H9 (cell line): ENCODE measurements at regions not wholly inside any gene's neighbourhood (a gene's known extent, or its start where the extent isn't known, plus 50 kb on each side); places are given as distances from the start of the nearest gene placed in this dataset.
A peak's percentile ranks its signal among the peaks of the same experiment; 100 is the strongest.

Experiments used
- DNase-seq: peaks from one replicate; pipeline ENCODE4 v3.0.0-alpha.2; 2017
- H2AFZ ChIP-seq: one replicate; pipeline ENCODE4 v1.6.1; 2013; ENCODE audit warnings: mild to moderate bottlenecking, low read length, control low read depth, moderate library complexity
- H2AK5ac ChIP-seq: 2 replicates; pipeline ENCODE4 v1.6.1; 2013; ENCODE audit warnings: low read length, control low read depth, mixed read lengths; ENCODE audit not compliant: insufficient read length
- H2BK120ac ChIP-seq: one replicate; pipeline ENCODE4 v1.6.1; 2013; ENCODE audit warnings: low read depth, mild to moderate bottlenecking, low read length, control low read depth, inconsistent platforms; ENCODE audit not compliant: poor library complexity, severe bottlenecking
- H2BK12ac ChIP-seq: 2 replicates; pipeline ENCODE4 v1.6.1; 2013; ENCODE audit warnings: low read length, control low read depth, mixed read lengths, low read depth; ENCODE audit not compliant: insufficient read length
- H2BK15ac ChIP-seq: 2 replicates; pipeline ENCODE4 v1.6.1; 2013; ENCODE audit warnings: low read depth, low read length, control low read depth
- H2BK20ac ChIP-seq: one replicate; pipeline ENCODE4 v1.6.1; 2013; ENCODE audit warnings: low read depth, mild to moderate bottlenecking, low read length, control low read depth, inconsistent platforms; ENCODE audit not compliant: poor library complexity, severe bottlenecking
- H2BK5ac ChIP-seq: 2 replicates; pipeline ENCODE4 v1.6.1; 2013; ENCODE audit warnings: low read length, control low read depth, mixed read lengths; ENCODE audit not compliant: insufficient read length
- H3K14ac ChIP-seq: 2 replicates; pipeline ENCODE4 v1.6.1; 2013; ENCODE audit warnings: low read length, control low read depth; ENCODE audit not compliant: insufficient read depth
- H3K18ac ChIP-seq: 2 replicates; pipeline ENCODE4 v1.6.1; 2013; ENCODE audit warnings: low read depth, mild to moderate bottlenecking, mixed read lengths, low read length, control low read depth; ENCODE audit not compliant: insufficient read length
- H3K23ac ChIP-seq: 2 replicates; pipeline ENCODE4 v1.6.1; 2013; ENCODE audit warnings: low read length, control low read depth, mixed read lengths, low read depth; ENCODE audit not compliant: insufficient read length
- H3K23me2 ChIP-seq: 2 replicates; pipeline ENCODE4 v1.6.1; 2013; ENCODE audit warnings: low read depth, mild to moderate bottlenecking, mixed read lengths, low read length, control low read depth; ENCODE audit not compliant: insufficient read length, poor library complexity, severe bottlenecking
- H3K27ac ChIP-seq: 2 replicates; pipeline ENCODE4 v1.5.1; 2013; ENCODE audit warnings: low read length, control low read depth, mixed read lengths, low read depth; ENCODE audit not compliant: insufficient read length
- H3K27me3 ChIP-seq: 2 replicates; pipeline ENCODE4 v1.6.1; 2013; ENCODE audit warnings: low read length, control low read depth, inconsistent platforms; ENCODE audit not compliant: insufficient read depth
- H3K4ac ChIP-seq: 2 replicates; pipeline ENCODE4 v1.6.1; 2013; ENCODE audit warnings: low read depth, mild to moderate bottlenecking, control low read depth, inconsistent platforms, low read length, moderate library complexity
- H3K4me1 ChIP-seq: 2 replicates; pipeline ENCODE4 v1.6.1; 2013; ENCODE audit warnings: low read length, control low read depth, inconsistent platforms; ENCODE audit not compliant: insufficient read depth
- H3K4me2 ChIP-seq: 2 replicates; pipeline ENCODE4 v1.6.1; 2013; ENCODE audit warnings: low read length, control low read depth, mixed read lengths; ENCODE audit not compliant: insufficient read length, insufficient read depth
- H3K56ac ChIP-seq: 2 replicates; pipeline ENCODE4 v1.6.1; 2013; ENCODE audit warnings: low read depth, mild to moderate bottlenecking, mixed read lengths, low read length, control low read depth; ENCODE audit not compliant: insufficient read length
- H3K79me1 ChIP-seq: 2 replicates; pipeline ENCODE4 v1.6.1; 2013; ENCODE audit warnings: low read depth, mild to moderate bottlenecking, moderate library complexity, low read length, control low read depth, inconsistent platforms; ENCODE audit not compliant: insufficient read depth, poor library complexity, severe bottlenecking
- H3K79me2 ChIP-seq: 2 replicates; pipeline ENCODE4 v1.6.1; 2013; ENCODE audit warnings: low read length, control low read depth, inconsistent platforms; ENCODE audit not compliant: insufficient read depth
- H3K9ac ChIP-seq: 2 replicates; pipeline ENCODE4 v1.6.1; 2013; ENCODE audit warnings: low read length, control low read depth, mixed read lengths; ENCODE audit not compliant: insufficient read length; ENCODE audit errors: extremely low read depth
- H3K9me3 ChIP-seq: one replicate; pipeline ENCODE4 v1.6.1; 2013; ENCODE audit warnings: low read depth, low read length, inconsistent platforms; ENCODE audit not compliant: control insufficient read depth
- H3T11ph ChIP-seq: one replicate; pipeline ENCODE4 v1.6.1; 2013; ENCODE audit warnings: mild to moderate bottlenecking, low read length, control low read depth, inconsistent platforms
- H4K20me1 ChIP-seq: one replicate; pipeline ENCODE4 v1.6.1; 2013; ENCODE audit not compliant: control insufficient read depth, insufficient read length, insufficient read depth
- H4K5ac ChIP-seq: 2 replicates; pipeline ENCODE4 v1.6.1; 2013; ENCODE audit warnings: low read depth, mild to moderate bottlenecking, mixed read lengths, low read length, control low read depth; ENCODE audit not compliant: insufficient read length
- H4K8ac ChIP-seq: replicated peaks from 2 replicates; pipeline ENCODE4 v1.6.1; 2013; ENCODE audit warnings: low read length, control low read depth, mixed read lengths, low read depth; ENCODE audit not compliant: insufficient read length
- H4K91ac ChIP-seq: 2 replicates; pipeline ENCODE4 v1.6.1; 2013; ENCODE audit warnings: low read depth, mild to moderate bottlenecking, moderate library complexity, mixed read lengths, low read length, control low read depth; ENCODE audit not compliant: insufficient read length
- H3K27ac Mint-ChIP-seq, 3 experiments: 2 replicates in 2 of 3; 3 replicates in 1 of 3; pipeline ENCODE4 v1.8.0; 2020 to 2021; ENCODE audit warnings: mixed read lengths in 3 of 3, mild to moderate bottlenecking in 1 of 3, moderate library complexity in 1 of 3
- H3K27me3 Mint-ChIP-seq: 2 replicates; pipeline ENCODE4 v1.8.0; 2021; ENCODE audit warnings: low read depth, mild to moderate bottlenecking, moderate library complexity, mixed read lengths
- H3K36me3 Mint-ChIP-seq, 3 experiments: 2 replicates in 2 of 3; 3 replicates in 1 of 3; pipeline ENCODE4 v1.8.0; 2020 to 2021; ENCODE audit warnings: low read depth in 3 of 3, mixed read lengths in 3 of 3; ENCODE audit not compliant: insufficient read depth in 1 of 3
- H3K4me1 Mint-ChIP-seq, 2 experiments: 2 replicates each; pipeline ENCODE4 v1.8.0; 2020; ENCODE audit warnings: mixed read lengths in 2 of 2
- H3K4me3 Mint-ChIP-seq, 2 experiments: 2 replicates in 1 of 2; 3 replicates in 1 of 2; pipeline ENCODE4 v1.8.0; 2020 to 2021; ENCODE audit warnings: mild to moderate bottlenecking in 2 of 2, mixed read lengths in 2 of 2, moderate library complexity in 1 of 2
- H3K9me3 Mint-ChIP-seq, 2 experiments: 2 replicates in 1 of 2; 3 replicates in 1 of 2; pipeline ENCODE4 v1.8.0; 2020; ENCODE audit warnings: mild to moderate bottlenecking in 2 of 2, mixed read lengths in 2 of 2, moderate library complexity in 1 of 2
- CTCF ChIP-seq: fragments of 200-600 bp; sonication (generic); conservative IDR thresholded peaks from 3 replicates; pipeline ENCODE4 v1.8.0; 2021; ENCODE audit warnings: antibody characterized with exemption, mild to moderate bottlenecking
- WGBS: extraction: QIAGEN DNeasy Blood & Tissue Kit; methylation state at CpG from one replicate; pipeline ENCODE4 v1.1.7; 2013; ENCODE audit warnings: missing lambda C conversion rate, low lambda C conversion rate, mixed read lengths; ENCODE audit not compliant: insufficient read length; ENCODE audit errors: extremely low coverage; 5-methylcytosine and 5-hydroxymethylcytosine counted together

- no peak overlapping the region for H3K4me3 Mint-ChIP-seq
- H3K36me3 Mint-ChIP-seq, result peaks cover 98 to 99% (median 99%) of the 10 kb centered on the region in 3 experiments
- Histone ChIP-seq H2AFZ (no peak overlapping the region), H3K14ac (no peak overlapping the region), H3T11ph (no peak overlapping the region), H3K4me1 (no peaks in the 10 kb centered on the region), H3K79me1 (no peaks in the 10 kb centered on the region), H2BK120ac (no peak overlapping the region), H3K79me2 (peaks cover 8% of the 10 kb centered on the region; the same call in 1 of the 2 replicates), H3K23me2 (no peaks in the 10 kb centered on the region), H3K9ac (no peak overlapping the region), H2BK15ac (no peak overlapping the region), H3K9me3 (peaks cover 76% of the 10 kb centered on the region), H3K23ac (no peak overlapping the region), H3K27ac (no peak overlapping the region), H3K27me3 (no peaks in the 10 kb centered on the region), H3K56ac (no peak overlapping the region), H2BK20ac (no peak overlapping the region), H3K4ac (no peak overlapping the region), H3K4me2 (no peak overlapping the region), H3K18ac (no peak overlapping the region), H4K5ac (no peak overlapping the region), H4K20me1 (no peaks in the 10 kb centered on the region), H4K8ac (no peak overlapping the region), H2BK12ac (no peak overlapping the region), H4K91ac (no peak overlapping the region), H2AK5ac (no peak overlapping the region), H2BK5ac (no peak overlapping the region)
- peak overlapping the region in 1 of 3 experiments; percentile 40; a peak in 1 of 7 replicates for H3K27ac Mint-ChIP-seq
- peaks cover 96 to 97% of the 10 kb centered on the region in 2 experiments for H3K9me3 Mint-ChIP-seq
- H3K27me3 Mint-ChIP-seq, result peaks cover 2% of the 10 kb centered on the region
- peaks cover 0 to 9% of the 10 kb centered on the region in 2 experiments; a peak in 1 of 4 replicates for H3K4me1 Mint-ChIP-seq
- peak; percentile 14 for DNase-seq
- TF ChIP-seq CTCF, result no peak
- no CpG with 5 or more reads among the region's 20 CpGs for WGBS
Observed at GRCh38 chr15:25053000-25053815, 98.4 kb downstream of the SNRPN start.
